ENCODE measurements at regions not wholly inside any gene's neighbourhood (a gene's known extent, or its start where the extent isn't known, plus 50 kb on each side); places are given as distances from the start of the nearest gene placed in this dataset.

DNA sequence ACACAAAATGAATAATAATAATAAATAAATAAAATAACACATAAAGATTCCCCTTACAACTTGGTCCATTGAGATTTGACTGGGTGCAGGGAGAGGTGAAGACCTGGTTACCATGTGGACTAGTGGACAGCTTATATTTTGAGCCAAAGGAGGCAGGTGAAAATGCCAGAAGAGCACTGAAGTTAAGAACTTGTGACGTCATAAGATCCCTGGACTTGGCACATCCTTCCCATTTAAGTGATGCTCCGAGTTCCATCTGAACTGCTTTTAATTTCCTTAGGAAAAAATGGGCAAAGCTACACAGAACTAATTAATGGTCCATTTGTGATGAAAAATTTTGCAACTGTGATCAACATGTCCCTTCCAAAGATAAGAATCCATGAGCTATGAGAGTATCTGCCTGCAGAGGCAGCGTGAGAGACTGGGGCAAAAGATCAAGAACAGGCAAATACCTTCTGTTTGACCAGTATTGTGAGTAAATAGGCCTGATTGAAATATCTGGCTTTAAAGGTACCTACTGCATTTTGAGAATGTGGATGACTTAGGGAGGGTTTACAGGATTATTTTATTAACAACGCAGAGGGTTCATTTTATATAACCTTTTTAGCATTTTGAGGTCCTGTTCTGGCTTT, 101.2 kb upstream of the POT1 start:
- DNase-seq (ENCODE audit: low read depth) = no peak

DNA sequence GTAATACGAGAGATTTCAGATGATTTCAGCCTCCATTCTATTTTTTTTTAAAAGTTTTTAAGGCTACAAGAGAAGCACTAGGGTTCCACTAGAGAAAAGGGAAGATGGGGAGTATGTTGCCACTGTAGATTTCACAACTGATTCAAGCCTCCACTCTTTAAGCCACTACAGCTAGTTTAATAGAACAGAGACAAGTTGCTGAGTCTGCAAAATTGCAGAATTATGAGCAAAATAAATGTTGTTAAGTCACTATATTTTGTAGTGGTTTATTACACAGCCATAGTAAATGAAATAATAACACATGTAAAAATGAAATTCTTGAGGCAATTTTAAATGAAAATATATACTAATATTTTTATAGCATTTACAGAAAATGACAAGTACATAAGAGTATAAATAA, 96.0 kb upstream of the POT1 start:
- DNase-seq (ENCODE audit: low read depth) = no peak

DNA sequence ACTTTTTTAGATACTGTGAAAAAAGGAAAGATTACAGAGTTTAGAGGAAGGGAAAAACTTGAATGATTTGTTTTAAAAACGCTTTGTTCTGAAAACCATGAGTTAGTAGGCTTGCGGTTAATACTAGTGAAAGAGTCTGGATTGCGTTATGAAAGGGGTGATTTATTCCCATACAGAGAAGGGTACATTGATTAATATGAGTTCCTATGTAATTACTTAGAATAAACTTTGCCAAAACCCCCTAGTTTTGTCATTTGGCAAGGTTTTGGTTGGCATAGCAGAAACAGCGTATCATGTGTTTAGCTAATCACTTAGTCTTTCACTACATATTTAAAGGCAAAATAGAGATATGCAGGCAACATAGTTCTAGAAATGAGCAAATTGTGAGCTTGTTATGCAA, 91.2 kb upstream of the POT1 start:
- no peak for DNase-seq (ENCODE audit: low read depth)

DNA sequence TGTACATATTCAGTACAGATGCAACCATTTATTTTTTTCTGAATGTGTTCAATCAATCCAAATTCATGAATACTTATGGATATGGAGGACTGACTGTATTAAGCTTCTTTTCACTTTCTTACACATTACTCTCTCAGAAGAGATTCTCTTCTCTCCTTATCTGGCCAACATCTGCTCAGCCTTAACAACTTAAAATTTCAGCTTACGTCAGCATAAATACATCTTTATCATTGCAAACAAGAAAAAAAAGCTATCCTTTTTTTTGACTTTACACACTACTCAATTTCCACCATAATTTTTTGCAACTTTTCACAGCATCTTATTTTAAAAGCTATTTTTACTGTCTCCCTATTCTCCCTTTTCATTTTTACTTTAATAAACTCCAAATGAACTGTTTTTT, 80.9 kb upstream of the POT1 start:
- no peak for DNase-seq (ENCODE audit: low read depth)

DNA sequence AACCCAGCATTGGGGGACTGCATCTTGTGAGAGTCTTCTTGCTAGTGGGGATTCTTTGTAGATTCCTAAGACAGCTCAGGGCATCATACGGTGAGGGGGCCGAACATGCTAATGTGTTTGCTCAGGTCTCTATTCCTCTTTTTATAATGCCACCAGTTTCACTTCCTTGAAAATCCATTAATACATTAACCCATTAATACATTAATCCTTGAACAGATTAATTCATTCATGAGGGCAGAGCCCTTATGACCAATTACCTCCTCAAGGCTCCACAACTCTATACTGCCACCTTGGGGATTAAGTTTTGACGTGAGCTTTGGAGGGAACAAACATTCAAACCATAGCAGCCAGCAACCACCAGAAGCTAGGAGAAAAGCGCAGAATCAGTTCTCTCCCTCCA, 67.2 kb upstream of the POT1 start:
- DNase-seq (ENCODE audit: low read depth) = peak; percentile 18

DNA sequence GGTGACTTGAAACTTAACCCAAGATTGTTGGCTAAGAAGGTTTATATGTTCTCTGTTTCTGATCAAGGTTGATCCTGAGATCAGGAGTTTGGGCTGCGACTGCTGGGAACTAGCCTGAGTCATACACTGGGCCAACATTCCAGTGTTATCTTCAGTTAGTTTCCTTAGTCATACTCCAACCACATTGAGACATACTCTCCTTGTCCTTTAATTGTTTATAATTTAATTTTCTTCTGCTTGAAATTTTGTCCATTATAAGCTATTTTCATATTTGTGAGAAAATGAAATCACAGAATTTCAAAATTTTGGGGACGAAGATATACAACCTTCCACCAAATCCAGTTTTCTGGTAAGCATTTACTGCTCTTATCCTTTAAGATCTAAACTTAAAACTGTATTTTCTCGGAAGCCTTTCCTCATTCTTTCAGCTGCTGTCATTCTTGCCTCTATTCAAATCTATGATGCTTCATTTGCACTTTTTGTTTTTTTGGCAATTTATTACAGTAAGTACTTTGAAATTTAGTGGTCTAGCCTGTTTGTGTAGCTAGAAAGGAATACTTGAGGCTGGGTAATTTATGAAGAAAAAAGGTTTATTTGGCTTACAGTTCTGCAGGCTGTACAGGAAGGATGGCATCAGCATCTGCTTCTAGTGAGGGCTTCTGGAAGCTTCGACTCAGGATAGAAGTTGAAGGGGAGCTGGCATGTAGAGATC, 63.4 kb upstream of the POT1 start:
- DNase-seq (ENCODE audit: low read depth) = peak; percentile 94

DNA sequence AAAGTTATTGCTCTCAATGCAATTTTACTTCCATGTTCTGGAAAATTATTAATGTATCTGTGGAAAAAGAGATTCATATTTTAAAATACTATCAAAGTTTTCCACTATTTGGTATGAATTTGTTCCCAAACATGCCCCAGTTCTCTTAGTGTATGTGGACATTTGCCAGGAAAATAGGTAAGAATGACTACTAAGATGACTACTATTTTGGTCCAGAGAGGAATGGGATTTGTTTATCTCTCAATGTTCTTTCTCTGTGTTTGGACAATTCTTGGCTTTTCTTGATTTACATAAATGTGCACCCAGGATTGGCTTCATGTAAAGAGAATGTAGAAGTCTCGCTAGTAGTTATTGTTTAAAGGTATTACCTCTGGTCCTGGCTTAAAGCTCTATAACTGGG, 60.3 kb upstream of the POT1 start:
- peak; percentile 29 for DNase-seq (ENCODE audit: low read depth)
